ENCODE measurements at regions not wholly inside any gene's neighbourhood (a gene's known extent, or its start where the extent isn't known, plus 50 kb on each side); places are given as distances from the start of the nearest gene placed in this dataset.

DNA sequence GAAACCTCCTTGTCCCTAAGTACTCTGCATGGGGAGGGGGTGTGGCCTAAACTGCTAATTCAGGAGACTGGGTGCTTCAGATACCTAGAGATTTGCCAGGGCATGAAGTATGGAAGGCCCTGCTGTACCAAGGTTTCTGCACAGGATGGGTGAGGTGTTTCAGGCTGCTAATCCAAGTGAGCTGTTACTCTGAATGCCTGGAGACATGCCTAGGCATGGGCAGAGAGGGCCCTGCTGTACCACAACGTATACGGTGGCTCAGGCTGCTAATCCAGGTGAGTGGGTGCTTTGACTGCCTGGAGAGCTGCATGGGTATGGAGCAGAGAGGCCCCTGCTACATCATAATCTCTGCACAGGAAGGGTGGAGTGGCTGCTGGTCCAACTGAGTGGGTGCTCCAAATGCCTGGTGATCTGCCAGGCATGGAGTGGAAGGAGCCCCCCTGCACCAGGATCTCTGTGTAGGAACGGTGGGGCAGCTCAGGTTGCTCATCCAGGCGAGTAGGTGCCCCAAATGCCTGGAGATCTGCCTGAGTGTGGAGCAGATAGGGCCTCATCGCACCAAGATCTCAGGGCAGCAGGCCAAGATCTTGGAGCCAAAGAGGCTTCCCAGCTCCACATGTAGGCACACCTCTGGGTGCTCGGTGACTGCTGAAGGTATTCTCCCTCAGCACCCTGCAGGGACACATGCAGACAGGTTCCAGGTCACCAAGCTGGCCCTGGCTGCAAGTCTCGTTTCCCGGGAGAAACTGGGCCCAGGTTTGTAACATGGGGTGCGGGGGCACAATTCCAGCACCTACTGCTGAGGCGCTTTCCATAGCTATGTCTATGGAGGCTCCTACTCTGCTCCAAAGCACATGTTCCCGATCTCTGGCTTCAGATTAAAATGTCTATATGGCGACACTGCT, 252.5 kb upstream of the PLXNA2 start:
- no peak overlapping the region for H3K4me3 ChIP-seq (ENCODE audit: low read depth, low read length)
- no peak for DNase-seq (ENCODE audit: low read depth)
- TF ChIP-seq, protein P1, sequence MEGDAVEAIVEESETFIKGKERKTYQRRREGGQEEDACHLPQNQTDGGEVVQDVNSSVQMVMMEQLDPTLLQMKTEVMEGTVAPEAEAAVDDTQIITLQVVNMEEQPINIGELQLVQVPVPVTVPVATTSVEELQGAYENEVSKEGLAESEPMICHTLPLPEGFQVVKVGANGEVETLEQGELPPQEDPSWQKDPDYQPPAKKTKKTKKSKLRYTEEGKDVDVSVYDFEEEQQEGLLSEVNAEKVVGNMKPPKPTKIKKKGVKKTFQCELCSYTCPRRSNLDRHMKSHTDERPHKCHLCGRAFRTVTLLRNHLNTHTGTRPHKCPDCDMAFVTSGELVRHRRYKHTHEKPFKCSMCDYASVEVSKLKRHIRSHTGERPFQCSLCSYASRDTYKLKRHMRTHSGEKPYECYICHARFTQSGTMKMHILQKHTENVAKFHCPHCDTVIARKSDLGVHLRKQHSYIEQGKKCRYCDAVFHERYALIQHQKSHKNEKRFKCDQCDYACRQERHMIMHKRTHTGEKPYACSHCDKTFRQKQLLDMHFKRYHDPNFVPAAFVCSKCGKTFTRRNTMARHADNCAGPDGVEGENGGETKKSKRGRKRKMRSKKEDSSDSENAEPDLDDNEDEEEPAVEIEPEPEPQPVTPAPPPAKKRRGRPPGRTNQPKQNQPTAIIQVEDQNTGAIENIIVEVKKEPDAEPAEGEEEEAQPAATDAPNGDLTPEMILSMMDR (IDR thresholded peaks at IDR 0.05; ENCODE audit: insufficient read depth, low read length, poor library complexity, severe bottlenecking) = no peak
- no peaks in the 10 kb centered on the region for H3K36me3 ChIP-seq (ENCODE audit: control insufficient read depth, insufficient read depth, low read length)
- no peaks in the 10 kb centered on the region for H3K27me3 ChIP-seq (ENCODE audit: control insufficient read depth, insufficient read depth, low read length)

DNA sequence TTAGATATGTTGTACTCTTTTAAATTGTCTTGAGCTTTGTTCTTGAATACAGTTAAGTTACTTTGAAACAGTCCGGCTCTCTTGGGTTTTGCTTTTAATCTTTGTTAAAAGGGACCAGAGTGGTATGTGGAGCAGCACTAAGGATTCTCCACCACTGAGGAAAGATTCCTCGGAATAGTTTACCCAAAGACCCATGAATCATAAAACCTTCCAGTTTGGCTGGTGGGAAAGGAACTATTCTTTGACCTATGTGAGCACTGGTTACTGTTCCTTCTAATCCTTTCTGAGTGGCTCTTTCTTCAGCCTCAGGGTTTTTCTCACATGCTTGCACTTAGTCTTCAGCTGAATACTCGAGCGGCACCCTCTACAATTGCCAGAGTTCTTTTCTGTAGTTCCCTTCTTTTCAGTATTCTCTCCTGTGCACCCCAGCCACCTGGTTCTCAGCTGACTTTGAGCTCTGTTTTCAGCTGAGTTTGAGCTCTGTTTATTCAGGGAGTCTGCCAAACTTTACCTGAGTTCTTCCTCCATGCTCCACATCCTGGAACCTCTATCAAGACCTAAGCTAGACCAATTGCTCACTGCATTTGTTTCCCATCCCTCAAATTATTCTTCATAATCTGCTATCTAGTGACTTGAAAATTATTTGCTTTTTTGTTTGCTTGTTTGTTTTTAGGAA, 253.8 kb upstream of the PLXNA2 start:
- TF ChIP-seq, protein P1 (IDR thresholded peaks at IDR 0.05; ENCODE audit: insufficient read depth, low read length, poor library complexity, severe bottlenecking) = no peak
- no peak for DNase-seq (ENCODE audit: low read depth)
- H3K36me3 ChIP-seq (ENCODE audit: control insufficient read depth, insufficient read depth, low read length) = no peaks in the 10 kb centered on the region

DNA sequence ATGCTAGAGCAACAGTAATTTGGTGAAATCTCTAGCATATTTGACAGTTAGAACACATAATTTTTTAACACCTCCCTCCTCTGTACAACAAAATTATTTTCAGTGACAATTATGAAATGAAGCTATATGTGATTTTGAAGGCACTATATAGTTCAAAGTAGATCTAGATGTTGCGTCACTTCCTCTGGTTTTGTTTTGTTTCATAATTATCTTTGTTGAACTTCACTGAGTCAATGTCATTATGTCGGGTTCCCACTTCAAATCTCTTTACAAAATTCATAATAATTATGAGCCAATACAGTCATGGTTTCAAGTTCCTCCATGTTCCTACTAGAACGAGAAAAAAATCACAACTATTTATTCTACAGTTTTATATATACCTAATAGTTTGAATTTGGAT, 254.8 kb upstream of the PLXNA2 start:
- DNase-seq (ENCODE audit: low read depth) = no peak

More for the DNA sequence above, 253.8 kb upstream of the PLXNA2 start:
- H3K27me3 ChIP-seq (ENCODE audit: control insufficient read depth, insufficient read depth, low read length) = no peaks in the 10 kb centered on the region
- no peak overlapping the region for H3K4me3 ChIP-seq (ENCODE audit: low read depth, low read length)

DNA sequence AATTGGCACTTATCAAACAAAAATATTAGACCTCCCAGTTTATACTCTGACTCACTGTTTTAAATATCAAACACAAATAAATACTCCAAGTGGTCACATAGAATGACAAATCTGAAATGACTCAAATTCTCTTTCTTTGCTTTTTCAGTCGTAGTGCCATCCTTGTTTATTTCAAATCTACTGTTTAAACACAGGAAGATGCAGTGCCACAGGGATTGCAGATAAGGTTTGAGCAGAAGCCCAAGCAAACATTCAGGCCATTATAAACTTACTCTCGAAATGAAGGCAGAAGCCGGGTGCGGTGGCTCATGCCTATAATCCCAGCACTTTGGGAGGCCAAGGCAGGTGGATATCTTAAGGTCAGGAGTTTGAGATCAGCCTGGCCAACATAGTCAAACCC, 255.4 kb upstream of the PLXNA2 start:
- TF ChIP-seq, protein P1 (IDR thresholded peaks at IDR 0.05; ENCODE audit: insufficient read depth, low read length, poor library complexity, severe bottlenecking) = no peak
- Histone ChIP-seq H3K27me3 (ENCODE audit: control insufficient read depth, insufficient read depth, low read length) (no peaks in the 10 kb centered on the region), H3K4me3 (ENCODE audit: low read depth, low read length) (no peak overlapping the region), H3K36me3 (ENCODE audit: control insufficient read depth, insufficient read depth, low read length) (no peaks in the 10 kb centered on the region)
- no peak for DNase-seq (ENCODE audit: low read depth)

More for the DNA sequence above, 254.8 kb upstream of the PLXNA2 start:
- no peak overlapping the region for H3K4me3 ChIP-seq (ENCODE audit: low read depth, low read length)
- H3K27me3 ChIP-seq (ENCODE audit: control insufficient read depth, insufficient read depth, low read length) = no peaks in the 10 kb centered on the region
- TF ChIP-seq, protein P1 (IDR thresholded peaks at IDR 0.05; ENCODE audit: insufficient read depth, low read length, poor library complexity, severe bottlenecking) = no peak
- no peaks in the 10 kb centered on the region for H3K36me3 ChIP-seq (ENCODE audit: control insufficient read depth, insufficient read depth, low read length)

DNA sequence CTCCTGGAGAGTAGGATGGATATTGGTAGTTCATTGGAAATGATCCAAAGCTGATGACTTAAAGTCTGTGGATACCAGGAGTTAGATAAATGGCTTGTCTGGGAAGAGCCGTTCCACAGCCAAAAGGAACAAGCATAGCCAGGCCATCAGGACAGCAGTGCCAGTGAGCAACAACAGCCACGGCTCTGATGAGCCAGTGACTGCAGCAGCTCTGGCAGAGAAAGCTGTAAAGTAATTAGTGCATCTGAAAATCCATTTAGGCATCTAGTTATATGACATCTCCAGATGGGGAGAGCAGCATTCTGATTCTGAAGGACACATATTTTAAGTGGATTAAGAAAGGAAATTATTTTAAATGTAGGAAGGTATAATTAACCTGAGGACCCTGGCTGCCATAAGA, 256.2 kb upstream of the PLXNA2 start:
- H3K36me3 ChIP-seq (ENCODE audit: control insufficient read depth, insufficient read depth, low read length) = no peaks in the 10 kb centered on the region
- TF ChIP-seq, protein P1 (IDR thresholded peaks at IDR 0.05; ENCODE audit: insufficient read depth, low read length, poor library complexity, severe bottlenecking) = no peak
- no peaks in the 10 kb centered on the region for H3K27me3 ChIP-seq (ENCODE audit: control insufficient read depth, insufficient read depth, low read length)
- no peak for DNase-seq (ENCODE audit: low read depth)
- no peak overlapping the region for H3K4me3 ChIP-seq (ENCODE audit: low read depth, low read length)
